Smooth muscle cell (in vitro differentiated cells): ENCODE measurements at regions not wholly inside any gene's neighbourhood (a gene's known extent, or its start where the extent isn't known, plus 50 kb on each side); places are given as distances from the start of the nearest gene placed in this dataset.

Experiments used
- DNase-seq: peaks from one replicate; lab custom pipeline; 2025; ENCODE audit not compliant: unreplicated experiment; lab: John Stamatoyannopoulos, UW
- H2AFZ ChIP-seq: fragments of 200-600 bp; sonication (generic); 2 replicates; pipeline ENCODE4 v1.6.0; 2016; ENCODE audit warnings: antibody characterized with exemption, low read depth, mild to moderate bottlenecking
- H3F3A ChIP-seq: fragments of 200-600 bp; sonication (generic); 2 replicates; pipeline ENCODE4 v1.6.0; 2017; ENCODE audit warnings: antibody characterized with exemption, low read depth
- H3K27ac ChIP-seq: fragments of 200-600 bp; sonication (generic); 2 replicates; pipeline ENCODE4 v1.5.1; 2016; ENCODE audit warnings: low read depth, mild to moderate bottlenecking
- H3K27me3 ChIP-seq: fragments of 200-600 bp; sonication (generic); 2 replicates; pipeline ENCODE4 v1.6.1; 2016; ENCODE audit warnings: low read depth, mild to moderate bottlenecking
- H3K36me3 ChIP-seq: fragments of 200-600 bp; sonication (generic); 2 replicates; pipeline ENCODE4 v1.5.1; 2016; ENCODE audit warnings: low read depth
- H3K4me1 ChIP-seq: fragments of 200-600 bp; sonication (generic); 2 replicates; pipeline ENCODE4 v1.5.1; 2016; ENCODE audit warnings: low read depth
- H3K4me2 ChIP-seq: fragments of 200-600 bp; sonication (generic); 2 replicates; pipeline ENCODE4 v1.6.0; 2016; ENCODE audit warnings: mild to moderate bottlenecking
- H3K4me3 ChIP-seq: fragments of 200-600 bp; sonication (generic); 2 replicates; pipeline ENCODE4 v1.5.1; 2016; ENCODE audit warnings: mild to moderate bottlenecking
- H3K79me2 ChIP-seq: fragments of 200-600 bp; sonication (generic); 2 replicates; pipeline ENCODE4 v1.6.0; 2016; ENCODE audit warnings: low read depth, mild to moderate bottlenecking
- H3K9ac ChIP-seq: fragments of 200-600 bp; sonication (generic); 2 replicates; pipeline ENCODE4 v1.6.0; 2016; ENCODE audit warnings: low read depth
- H3K9me3 ChIP-seq: fragments of 200-600 bp; sonication (generic); replicated peaks from 2 replicates; pipeline ENCODE4 v1.5.1; 2016; ENCODE audit warnings: low read depth
- H4K20me1 ChIP-seq: fragments of 200-600 bp; sonication (generic); 2 replicates; pipeline ENCODE4 v1.6.0; 2016; ENCODE audit warnings: low read depth
- CTCF ChIP-seq: fragments of 200-600 bp; sonication (generic); IDR thresholded peaks from 2 replicates; pipeline ENCODE4 v1.5.1; 2017; ENCODE audit warnings: borderline replicate concordance, mild to moderate bottlenecking, antibody characterized with exemption; ENCODE audit not compliant: insufficient read depth, poor library complexity, severe bottlenecking
- WGBS: methylation state at CpG from one replicate; pipeline ENCODE4 v1.1.7; 2016; ENCODE audit warnings: low lambda C conversion rate; 5-methylcytosine and 5-hydroxymethylcytosine counted together

GRCh38 chr15:70210528-70210927 lies 112.8 kb upstream of the TLE3 start:
- DNase-seq, result no peak
- Histone ChIP-seq H3K79me2 (no peaks in the 10 kb centered on the region), H4K20me1 (no peaks in the 10 kb centered on the region), H3K9me3 (no peaks in the 10 kb centered on the region), H3K4me1 (no peaks in the 10 kb centered on the region), H3K4me2 (no peak overlapping the region), H3K27me3 (no peaks in the 10 kb centered on the region), H3K4me3 (no peak overlapping the region), H3K27ac (no peak overlapping the region), H2AFZ (no peak overlapping the region), H3K36me3 (no peaks in the 10 kb centered on the region), H3F3A (no peaks in the 10 kb centered on the region), H3K9ac (no peak overlapping the region)
- WGBS, result 92% methylated on average over 6 of the region's 6 CpGs
- TF ChIP-seq CTCF, result no peak

- no peak for TF ChIP-seq CTCF
- H3K27me3 ChIP-seq, result no peaks in the 10 kb centered on the region
- WGBS, result 90% methylated on average over 2 of the region's 2 CpGs
Measured at GRCh38 chr15:70210076-70210475, 112.4 kb upstream of the TLE3 start.

GRCh38 chr15:70209499-70209898 lies 111.8 kb upstream of the TLE3 start:
- no peaks in the 10 kb centered on the region for H3K4me1 ChIP-seq
- TF ChIP-seq CTCF, result no peak
- no peak overlapping the region for H3K27ac ChIP-seq
- DNase-seq, result no peak
- H3K9ac ChIP-seq, result no peak overlapping the region
- no peaks in the 10 kb centered on the region for H3K36me3 ChIP-seq
- H3K79me2 ChIP-seq, result no peaks in the 10 kb centered on the region
- WGBS, result 96% methylated on average over 5 of the region's 5 CpGs
- no peaks in the 10 kb centered on the region for H3K9me3 ChIP-seq
- H3K4me3 ChIP-seq, result no peak overlapping the region
- H2AFZ ChIP-seq, result no peak overlapping the region
- no peaks in the 10 kb centered on the region for H3K27me3 ChIP-seq
- H3F3A ChIP-seq, result no peaks in the 10 kb centered on the region
- no peak overlapping the region for H3K4me2 ChIP-seq
- no peaks in the 10 kb centered on the region for H4K20me1 ChIP-seq

More at GRCh38 chr15:70210076-70210475, 112.4 kb upstream of the TLE3 start:
- Histone ChIP-seq H3K4me3 (no peak overlapping the region), H3K27ac (no peak overlapping the region), H3K4me1 (no peaks in the 10 kb centered on the region), H4K20me1 (no peaks in the 10 kb centered on the region), H3F3A (no peaks in the 10 kb centered on the region), H3K9me3 (no peaks in the 10 kb centered on the region), H3K79me2 (no peaks in the 10 kb centered on the region), H2AFZ (no peak overlapping the region), H3K9ac (no peak overlapping the region), H3K36me3 (no peaks in the 10 kb centered on the region), H3K4me2 (no peak overlapping the region)
- DNase-seq, result no peak

- no peak for DNase-seq
- Histone ChIP-seq H3K36me3 (no peaks in the 10 kb centered on the region), H3K9me3 (no peaks in the 10 kb centered on the region), H2AFZ (no peak overlapping the region), H4K20me1 (no peaks in the 10 kb centered on the region), H3K27ac (no peak overlapping the region), H3K4me2 (no peak overlapping the region), H3K4me1 (no peaks in the 10 kb centered on the region), H3K27me3 (no peaks in the 10 kb centered on the region), H3K79me2 (no peaks in the 10 kb centered on the region), H3K9ac (no peak overlapping the region), H3F3A (no peaks in the 10 kb centered on the region), H3K4me3 (no peak overlapping the region)
- 98% methylated on average over 3 of the region's 3 CpGs for WGBS
- no peak for TF ChIP-seq CTCF
Measured at GRCh38 chr15:70208332-70208731, 110.6 kb upstream of the TLE3 start.
